ENCODE measurements at regions not wholly inside any gene's neighbourhood (a gene's known extent, or its start where the extent isn't known, plus 50 kb on each side); places are given as distances from the start of the nearest gene placed in this dataset.

DNA sequence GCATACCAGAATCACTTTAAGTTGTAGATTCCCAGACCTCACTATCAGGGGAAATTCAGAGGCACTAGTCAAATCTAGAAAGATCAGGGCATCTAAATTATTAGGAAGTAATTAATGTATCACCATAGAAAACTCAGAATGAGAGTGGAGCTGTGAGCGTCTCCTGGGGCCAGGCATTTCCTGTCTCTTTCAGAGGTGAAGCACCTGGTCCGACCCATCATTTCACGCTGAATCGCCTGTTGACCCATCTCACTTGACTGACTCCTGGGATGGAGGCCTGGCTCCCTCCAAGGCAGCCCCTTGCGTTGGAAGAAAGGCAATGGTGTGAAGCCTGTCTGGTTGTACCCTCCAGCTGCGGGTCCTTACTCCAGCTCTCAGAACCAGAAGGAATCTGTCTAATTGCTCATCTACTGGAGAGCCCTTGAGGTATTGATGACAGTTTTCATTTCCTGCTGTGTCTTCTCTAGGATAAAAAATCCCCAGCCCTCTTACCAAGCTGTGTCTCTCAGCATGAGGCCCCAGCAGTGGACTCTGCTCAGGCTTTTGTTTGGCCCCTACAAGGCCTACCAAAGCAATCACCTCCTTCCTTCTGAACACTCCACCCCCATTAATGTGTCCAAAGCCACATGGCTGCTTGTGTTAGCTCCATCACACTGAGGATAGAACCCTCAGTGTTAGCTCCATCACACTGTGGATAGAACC, 93.2 kb upstream of the SYT13 start:
- DNase-seq: peak; percentile 21

DNA sequence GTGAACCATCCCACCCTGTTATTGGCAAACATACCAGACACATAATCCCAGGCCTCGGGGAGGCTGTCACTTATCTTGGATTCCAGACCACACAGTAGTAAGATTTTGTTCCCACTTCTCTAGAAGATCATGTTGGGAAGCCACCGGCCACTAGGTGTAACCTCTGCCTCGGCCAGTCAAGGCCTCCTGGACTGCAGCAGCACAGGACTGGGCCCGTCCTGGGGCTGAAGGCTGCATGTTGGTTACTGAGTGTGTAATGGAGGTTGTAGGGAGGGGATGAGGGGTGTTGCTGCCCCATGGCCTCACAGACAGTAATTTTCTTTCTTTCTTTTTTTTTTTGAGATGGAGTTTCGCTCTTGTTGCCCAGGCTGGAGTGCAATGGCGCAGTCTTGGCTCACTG, 92.4 kb upstream of the SYT13 start:
- DNase-seq: no peak

DNA sequence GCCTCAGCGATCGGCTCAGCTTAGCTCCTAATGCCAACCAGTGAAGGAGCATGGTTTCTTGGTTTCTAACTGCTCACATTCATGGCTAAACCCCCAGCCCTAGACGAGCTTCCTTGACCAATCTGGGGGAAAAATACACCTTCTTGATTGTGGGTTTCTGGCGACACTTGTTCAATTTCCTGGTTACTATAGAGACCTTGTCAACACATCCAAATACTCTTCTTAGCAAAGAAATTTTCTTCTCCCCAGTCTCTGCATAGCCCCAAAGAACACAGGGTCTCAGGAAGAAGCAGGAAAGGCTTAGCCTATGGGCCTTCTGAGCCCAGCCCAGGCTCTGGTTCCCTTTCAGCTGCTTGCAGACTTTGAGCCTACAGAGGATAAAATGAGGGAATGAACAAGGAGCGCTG, 88.5 kb upstream of the SYT13 start:
- no peak for DNase-seq

GRCh38 chr11:45374130-45374529, 88.0 kb upstream of the SYT13 start:
- DNase-seq: no peak

GRCh38 chr11:45373506-45374035, 87.4 kb upstream of the SYT13 start:
- no peak for DNase-seq

DNA sequence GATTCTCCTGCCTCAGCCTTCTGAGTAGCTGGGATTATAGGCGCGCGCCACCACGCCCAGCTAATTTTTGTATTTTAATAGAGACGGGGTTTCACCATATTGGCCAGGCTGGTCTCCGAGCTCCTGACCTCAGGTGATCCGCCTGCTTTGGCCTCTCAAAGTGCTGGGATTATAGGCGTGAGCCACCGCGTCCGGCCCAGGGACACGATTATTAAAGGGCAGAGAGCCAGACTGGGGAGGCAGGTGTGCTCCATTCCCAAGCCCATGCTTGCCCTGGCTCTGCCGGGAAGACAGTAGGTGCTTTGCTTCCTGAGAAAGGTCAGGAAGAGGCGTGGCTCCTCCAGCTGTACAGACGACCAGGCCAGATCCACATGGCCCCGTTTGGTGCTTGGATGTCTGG, 86.3 kb upstream of the SYT13 start:
- DNase-seq: peak; percentile 43

- peak; percentile 92 for DNase-seq
Observed at GRCh38 chr11:45371251-45372115, 85.3 kb upstream of the SYT13 start.

DNA sequence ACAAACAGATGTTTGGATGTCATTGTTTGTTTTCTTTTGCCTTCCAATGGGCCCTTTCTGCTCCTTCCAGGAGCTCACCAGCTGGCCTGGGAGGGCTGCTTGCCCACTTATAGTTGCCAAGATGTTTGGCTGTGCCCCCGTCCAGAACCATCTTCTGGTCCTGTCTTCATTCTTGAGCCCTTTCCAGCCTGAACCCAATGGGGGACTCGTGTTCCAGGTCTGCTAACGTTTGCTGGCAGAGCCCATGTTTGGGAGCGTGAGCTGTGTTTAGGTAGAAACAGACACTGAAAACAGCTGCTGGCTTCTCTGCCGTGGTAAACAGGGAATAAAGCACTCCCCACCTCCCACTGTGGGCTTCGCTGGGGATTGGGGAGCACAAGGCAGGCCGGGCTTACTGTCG, 83.2 kb upstream of the SYT13 start:
- no peak for DNase-seq

GRCh38 chr11:45368697-45369096, 82.6 kb upstream of the SYT13 start:
- no peak for DNase-seq

- peak; percentile 20 for DNase-seq
Observed at GRCh38 chr11:45366619-45367190, 80.6 kb upstream of the SYT13 start.

DNA sequence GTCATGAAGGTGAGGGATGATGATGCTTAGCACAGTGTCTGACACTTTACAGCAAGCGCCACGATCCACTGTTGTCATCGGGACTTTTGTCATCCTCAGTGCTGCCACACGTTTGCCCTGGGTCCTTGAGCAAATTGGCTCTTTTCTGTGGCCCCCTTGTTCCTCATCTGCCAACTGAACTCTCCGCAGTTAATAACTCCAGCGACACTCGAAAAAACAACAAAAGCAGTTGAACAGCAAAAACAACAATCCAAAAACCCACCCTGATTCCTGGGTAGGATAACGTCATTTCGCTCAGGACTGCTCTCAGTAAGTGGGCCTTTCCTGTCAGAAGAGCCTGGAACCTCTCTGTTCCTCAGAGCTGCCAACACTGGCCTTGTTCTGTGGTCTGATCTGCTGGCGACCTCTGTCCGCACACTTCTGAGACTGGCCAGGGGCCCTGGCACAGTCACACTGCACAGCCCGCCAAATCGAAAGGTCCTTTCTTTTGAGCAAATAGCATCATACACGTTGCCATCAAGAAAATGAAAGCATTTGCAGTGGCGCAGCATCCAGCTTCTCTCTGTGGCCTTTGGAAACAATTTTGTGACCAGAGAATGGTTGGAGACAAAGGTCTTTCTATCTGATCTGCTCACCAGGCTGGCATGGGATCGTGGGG, 79.9 kb upstream of the SYT13 start:
- DNase-seq: no peak

DNA sequence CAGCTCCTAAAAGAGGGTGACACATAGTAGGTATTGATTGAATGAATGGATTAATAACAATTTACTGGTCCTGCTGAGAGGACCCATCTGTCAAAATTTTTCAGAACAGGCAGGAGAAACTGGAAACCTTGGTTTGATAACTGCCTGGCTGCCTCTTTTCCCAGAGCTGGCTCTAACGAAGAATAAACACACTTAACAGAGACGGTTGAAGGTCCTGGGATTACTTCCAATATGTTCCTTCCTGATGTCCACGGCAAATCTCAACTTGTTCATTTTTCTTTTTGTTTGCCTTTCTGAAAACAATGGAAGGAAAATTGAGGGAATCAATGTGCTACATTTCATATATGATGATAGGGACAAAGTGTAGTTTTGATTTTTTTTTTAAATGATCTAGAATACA, 76.5 kb upstream of the SYT13 start:
- peak; percentile 48 for DNase-seq

DNA sequence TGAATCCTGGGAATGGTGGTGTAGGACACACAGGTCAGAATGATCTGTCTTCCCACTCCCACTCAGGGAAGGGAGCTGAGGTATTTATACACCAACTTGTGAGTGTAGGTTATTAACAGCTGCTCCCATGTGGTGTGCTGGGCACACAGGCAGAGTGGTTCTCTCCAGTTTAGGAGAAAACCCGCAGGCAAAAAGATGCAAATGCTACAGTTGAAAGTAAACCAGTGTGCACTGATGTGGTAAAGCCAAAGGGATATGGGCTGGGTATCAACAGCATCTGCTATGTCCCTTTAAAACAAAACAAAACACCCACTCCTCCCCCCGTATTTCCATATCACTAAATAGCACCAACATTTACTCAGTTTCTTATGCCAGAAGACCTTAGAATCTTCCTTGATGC, 75.4 kb upstream of the SYT13 start:
- no peak for DNase-seq

DNA sequence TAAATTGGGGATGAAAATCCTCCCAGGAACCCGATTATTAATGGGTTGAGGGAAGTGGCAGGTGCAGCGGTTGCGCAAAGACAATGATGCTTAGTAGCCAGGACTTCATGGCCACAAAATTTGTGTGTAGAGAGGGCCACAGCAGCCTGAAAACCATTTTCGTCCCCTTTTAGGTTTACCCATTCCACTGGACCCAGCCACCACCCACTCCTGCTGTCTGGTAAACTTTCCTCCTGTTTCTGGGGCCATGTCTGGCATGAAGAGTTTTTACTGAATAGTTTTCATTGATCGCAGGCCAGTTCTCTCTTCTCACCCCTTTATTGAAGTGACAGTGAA, 69.5 kb upstream of the SYT13 start:
- no peak for DNase-seq

GRCh38 chr11:45354976-45355705, 69.0 kb upstream of the SYT13 start:
- DNase-seq: peak; percentile 96

- DNase-seq: no peak
Observed at GRCh38 chr11:45348729-45349128, 62.6 kb upstream of the SYT13 start.

- peak; percentile 46 for DNase-seq
Observed at GRCh38 chr11:45347348-45348082, 61.4 kb upstream of the SYT13 start.

- no peak for DNase-seq
Observed at GRCh38 chr11:45345491-45345890, 59.4 kb upstream of the SYT13 start.

GRCh38 chr11:45344028-45344427, 57.9 kb upstream of the SYT13 start:
- DNase-seq: no peak

- DNase-seq: peak; percentile 84
Observed at GRCh38 chr11:45343444-45343843, 57.3 kb upstream of the SYT13 start.

- DNase-seq: peak; percentile 35
Observed at GRCh38 chr11:45341372-45341771, 55.2 kb upstream of the SYT13 start.

Measured in NCI-H69 (cell line).